Keratinocyte (primary cell): ENCODE measurements at regions not wholly inside any gene's neighbourhood (a gene's known extent, or its start where the extent isn't known, plus 50 kb on each side); places are given as distances from the start of the nearest gene placed in this dataset.

ENCODE experiments used
- DNase-seq: peaks from one replicate; pipeline ENCODE4 v3.0.0-alpha.2; 2011; ENCODE audit warnings: low read depth, missing footprints, low spot score
- FAIRE-seq: peaks from 2 replicates; lab custom pipeline; 2011; peaks lifted over from hg19 to GRCh38; lab: Jason Lieb, UNC
- H2AFZ ChIP-seq: 2 replicates; pipeline ENCODE4 v1.6.0; 2012; ENCODE audit warnings: low read length, control low read depth, inconsistent platforms; ENCODE audit not compliant: control insufficient read depth
- H3K27ac ChIP-seq: 2 replicates; pipeline ENCODE4 v1.5.1; 2011; ENCODE audit warnings: low read length; ENCODE audit not compliant: control insufficient read depth, insufficient read depth
- H3K27me3 ChIP-seq: 3 replicates; pipeline ENCODE4 v1.6.0; 2011; ENCODE audit warnings: low read length; ENCODE audit not compliant: control insufficient read depth, insufficient read depth; ENCODE audit errors: extremely low read depth
- H3K36me3 ChIP-seq, 2 experiments: 2 replicates in 1 of 2; 3 replicates in 1 of 2; pipeline ENCODE4 v1.5.1; 2011; ENCODE audit warnings: low read length in 2 of 2, mild to moderate bottlenecking in 1 of 2; ENCODE audit not compliant: control insufficient read depth in 2 of 2, insufficient read depth in 2 of 2; ENCODE audit errors: extremely low read depth in 1 of 2
- H3K4me1 ChIP-seq: 3 replicates; pipeline ENCODE4 v1.5.1; 2011; ENCODE audit warnings: low read length; ENCODE audit not compliant: control insufficient read depth, insufficient read depth; ENCODE audit errors: extremely low read depth
- H3K4me2 ChIP-seq: 3 replicates; pipeline ENCODE4 v1.6.0; 2011; ENCODE audit warnings: low read depth, low read length; ENCODE audit not compliant: control insufficient read depth, insufficient read depth; ENCODE audit errors: extremely low read depth
- H3K4me3 ChIP-seq, 3 experiments: fragments of 200-600 bp in 1 of 3; sonication (generic) in 1 of 3; 2 replicates in 2 of 3; 3 replicates in 1 of 3; pipeline ENCODE4 v1.5.1; 2011 to 2016; ENCODE audit warnings: low read length in 3 of 3, mild to moderate bottlenecking in 3 of 3, control low read depth in 2 of 3, inconsistent platforms in 1 of 3, low read depth in 1 of 3, mixed read lengths in 1 of 3, mixed run types in 1 of 3, moderate library complexity in 1 of 3; ENCODE audit not compliant: control insufficient read depth in 2 of 3, insufficient read depth in 2 of 3; ENCODE audit errors: extremely low read depth in 1 of 3
- H3K79me2 ChIP-seq: 2 replicates; pipeline ENCODE4 v1.6.0; 2012; ENCODE audit warnings: low read length; ENCODE audit not compliant: control insufficient read depth, insufficient read depth
- H3K9ac ChIP-seq: 3 replicates; pipeline ENCODE4 v1.6.0; 2011; ENCODE audit warnings: low read length; ENCODE audit not compliant: control insufficient read depth, insufficient read depth; ENCODE audit errors: extremely low read depth
- H3K9me1 ChIP-seq: 3 replicates; pipeline ENCODE4 v1.6.0; 2011; ENCODE audit warnings: low read length; ENCODE audit not compliant: control insufficient read depth, insufficient read depth; ENCODE audit errors: extremely low read depth
- H3K9me3 ChIP-seq: 2 replicates; pipeline ENCODE4 v1.5.1; 2012; ENCODE audit warnings: low read depth, low read length; ENCODE audit not compliant: control insufficient read depth
- H4K20me1 ChIP-seq: 3 replicates; pipeline ENCODE4 v1.6.0; 2011; ENCODE audit warnings: low read length; ENCODE audit not compliant: control insufficient read depth, insufficient read depth; ENCODE audit errors: extremely low read depth
- CTCF ChIP-seq, 3 experiments: IDR thresholded peaks in 1 of 3; conservative IDR thresholded peaks in 1 of 3; optimal IDR thresholded peaks in 1 of 3; 2 replicates in 2 of 3; 3 replicates in 1 of 3; pipeline versions ENCODE3 to v1.5.1; 2011; ENCODE audit warnings: low read length in 3 of 3, mild to moderate bottlenecking in 3 of 3, moderate library complexity in 2 of 3, control low read depth in 1 of 3, inconsistent platforms in 1 of 3; ENCODE audit not compliant: insufficient read depth in 2 of 3; ENCODE audit errors: extremely low read depth in 1 of 3
- EZH2 ChIP-seq: IDR thresholded peaks from one replicate; pipeline ENCODE4 v1.6.1; 2012; ENCODE audit warnings: inconsistent platforms, mild to moderate bottlenecking, low read length, moderate library complexity
- dilution Hi-C: fragments of 300-500 bp; cut with MboI; formaldehyde crosslinking; loops from one replicate; pipeline ENCODE4 v1.7.0; 2020; ENCODE audit warnings: low sequenced_read_pairs; ENCODE audit not compliant: extremely low pct_ligation_motif_present

DNA sequence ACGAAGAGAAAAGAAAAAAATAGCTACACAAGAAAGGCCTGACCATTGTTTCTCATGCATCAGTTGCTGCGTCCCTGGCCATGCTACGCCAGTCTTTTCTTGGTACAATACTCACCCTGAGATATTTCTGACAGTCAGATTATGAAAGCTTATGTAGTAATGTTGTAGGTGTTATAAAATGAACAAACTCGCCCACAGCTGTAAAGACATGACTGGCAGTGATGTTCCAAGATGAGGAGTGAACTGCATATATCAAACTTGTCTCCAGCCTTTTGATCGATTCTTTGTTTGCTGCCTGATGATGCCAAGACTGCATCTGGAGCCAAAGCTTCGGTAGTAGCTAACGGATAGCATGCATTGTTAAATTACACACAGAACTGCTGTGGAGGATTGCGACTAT lies 822.7 kb downstream of the TUSC7 start:
- no peak for DNase-seq
- no peak overlapping the region for H2AFZ ChIP-seq
- dilution Hi-C loops: no loop called here
- no peak for TF ChIP-seq CTCF (optimal IDR thresholded peaks at IDR 0.05 in 1 of 3, IDR thresholded peaks at IDR 0.05 in 1 of 3, conservative IDR thresholded peaks at IDR 0.05 in 1 of 3; ENCODE audit: extremely low read depth in 1 of 3, insufficient read depth in 2 of 3, low read length in 3 of 3)
- TF ChIP-seq EZH2: no peak
- H3K27me3 ChIP-seq: no peaks in the 10 kb centered on the region
- no peak overlapping the region for H3K4me2 ChIP-seq
- no peak overlapping the region for H3K4me3 ChIP-seq
- H3K9me1 ChIP-seq: no peaks in the 10 kb centered on the region
- FAIRE-seq: no peak
- no peaks in the 10 kb centered on the region for H3K4me1 ChIP-seq
- no peaks in the 10 kb centered on the region for H4K20me1 ChIP-seq
- no peaks in the 10 kb centered on the region for H3K79me2 ChIP-seq
- H3K36me3 ChIP-seq: no peaks in the 10 kb centered on the region
- H3K9me3 ChIP-seq: no peaks in the 10 kb centered on the region
- H3K9ac ChIP-seq: no peak overlapping the region
- H3K27ac ChIP-seq: no peak overlapping the region

GRCh38 chr3:117534138-117534537 lies 824.6 kb downstream of the TUSC7 start:
- no peaks in the 10 kb centered on the region for H3K9me3 ChIP-seq
- H3K79me2 ChIP-seq: no peaks in the 10 kb centered on the region
- no peak overlapping the region for H3K4me2 ChIP-seq
- no peak overlapping the region for H3K27ac ChIP-seq
- DNase-seq: no peak
- no peak for TF ChIP-seq CTCF (optimal IDR thresholded peaks at IDR 0.05 in 1 of 3, IDR thresholded peaks at IDR 0.05 in 1 of 3, conservative IDR thresholded peaks at IDR 0.05 in 1 of 3; ENCODE audit: extremely low read depth in 1 of 3, insufficient read depth in 2 of 3, low read length in 3 of 3)
- TF ChIP-seq EZH2: no peak
- dilution Hi-C loops: no loop called here
- H3K9ac ChIP-seq: no peak overlapping the region
- H3K4me3 ChIP-seq: no peak overlapping the region
- H3K4me1 ChIP-seq: no peaks in the 10 kb centered on the region
- H2AFZ ChIP-seq: no peak overlapping the region
- H3K9me1 ChIP-seq: no peaks in the 10 kb centered on the region
- no peak for FAIRE-seq
- H3K36me3 ChIP-seq: no peaks in the 10 kb centered on the region
- H3K27me3 ChIP-seq: no peaks in the 10 kb centered on the region
- no peaks in the 10 kb centered on the region for H4K20me1 ChIP-seq
